D721Med (cell line): ENCODE measurements at regions not wholly inside any gene's neighbourhood (a gene's known extent, or its start where the extent isn't known, plus 50 kb on each side); places are given as distances from the start of the nearest gene placed in this dataset.
"Not testable (repeated sequence)": the region's sequence is repeated elsewhere in the genome, so short reads cannot be mapped to it uniquely, and the experiment has no call there.

Experiments
- DNase-seq: peaks from one replicate; pipeline ENCODE4 v3.0.0; 2011; ENCODE audit warnings: low spot score; ENCODE audit not compliant: insufficient read length
- FAIRE-seq: peaks from 2 replicates; lab custom pipeline; 2011; peaks lifted over from hg19 to GRCh38; lab: Jason Lieb, UNC
- TF ChIP-seq, protein P1 (sequence below): IDR thresholded peaks from 2 replicates; pipeline ENCODE4 v1.5.1; 2012; ENCODE audit warnings: mild to moderate bottlenecking, control low read depth; ENCODE audit not compliant: insufficient read depth; ENCODE audit errors: missing control alignments

DNA sequence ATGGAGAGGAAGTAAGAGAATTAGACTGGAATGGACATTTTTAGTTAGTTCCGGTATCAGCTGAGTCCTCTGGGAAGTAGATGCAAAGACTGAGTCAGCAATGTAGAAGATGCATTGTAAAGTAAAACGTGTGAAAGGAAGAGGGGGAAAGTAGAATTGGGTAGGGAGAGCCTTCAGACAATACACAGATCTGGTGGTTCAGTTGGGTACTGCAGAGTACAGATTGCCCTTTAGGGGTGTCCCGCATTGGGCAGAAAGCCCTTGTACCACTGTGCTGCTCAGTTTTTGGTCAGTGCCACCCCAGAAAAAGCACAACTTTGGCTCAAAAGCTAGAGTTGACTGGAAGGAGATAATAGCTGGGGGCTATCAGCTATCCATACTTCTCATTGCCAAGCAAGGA is 247.4 kb downstream of the KBTBD8 start:
- TF ChIP-seq, protein P1, sequence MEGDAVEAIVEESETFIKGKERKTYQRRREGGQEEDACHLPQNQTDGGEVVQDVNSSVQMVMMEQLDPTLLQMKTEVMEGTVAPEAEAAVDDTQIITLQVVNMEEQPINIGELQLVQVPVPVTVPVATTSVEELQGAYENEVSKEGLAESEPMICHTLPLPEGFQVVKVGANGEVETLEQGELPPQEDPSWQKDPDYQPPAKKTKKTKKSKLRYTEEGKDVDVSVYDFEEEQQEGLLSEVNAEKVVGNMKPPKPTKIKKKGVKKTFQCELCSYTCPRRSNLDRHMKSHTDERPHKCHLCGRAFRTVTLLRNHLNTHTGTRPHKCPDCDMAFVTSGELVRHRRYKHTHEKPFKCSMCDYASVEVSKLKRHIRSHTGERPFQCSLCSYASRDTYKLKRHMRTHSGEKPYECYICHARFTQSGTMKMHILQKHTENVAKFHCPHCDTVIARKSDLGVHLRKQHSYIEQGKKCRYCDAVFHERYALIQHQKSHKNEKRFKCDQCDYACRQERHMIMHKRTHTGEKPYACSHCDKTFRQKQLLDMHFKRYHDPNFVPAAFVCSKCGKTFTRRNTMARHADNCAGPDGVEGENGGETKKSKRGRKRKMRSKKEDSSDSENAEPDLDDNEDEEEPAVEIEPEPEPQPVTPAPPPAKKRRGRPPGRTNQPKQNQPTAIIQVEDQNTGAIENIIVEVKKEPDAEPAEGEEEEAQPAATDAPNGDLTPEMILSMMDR, result no peak
- DNase-seq, result no peak
- FAIRE-seq, result no peak

DNA sequence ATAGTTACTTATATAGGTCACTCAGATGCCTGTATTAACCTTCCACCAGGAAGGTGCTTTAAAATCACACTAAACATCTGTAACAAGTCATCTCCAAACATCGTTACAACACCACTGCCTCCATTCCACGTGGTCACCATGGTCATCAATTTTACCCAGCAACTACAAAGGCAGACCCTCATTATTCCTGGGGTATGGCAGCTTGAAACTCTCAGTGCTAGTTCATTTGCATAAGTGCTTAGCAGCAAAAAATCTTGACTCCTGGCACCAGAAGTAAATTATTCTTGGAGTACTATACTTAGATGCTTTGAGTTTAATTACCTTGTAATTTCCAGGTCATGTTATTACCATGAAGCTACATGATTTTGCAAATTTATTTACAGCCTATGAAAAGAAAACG is 250.6 kb downstream of the KBTBD8 start:
- FAIRE-seq (no peak), DNase-seq (no peak)
- TF ChIP-seq, protein P1, result no peak

DNA sequence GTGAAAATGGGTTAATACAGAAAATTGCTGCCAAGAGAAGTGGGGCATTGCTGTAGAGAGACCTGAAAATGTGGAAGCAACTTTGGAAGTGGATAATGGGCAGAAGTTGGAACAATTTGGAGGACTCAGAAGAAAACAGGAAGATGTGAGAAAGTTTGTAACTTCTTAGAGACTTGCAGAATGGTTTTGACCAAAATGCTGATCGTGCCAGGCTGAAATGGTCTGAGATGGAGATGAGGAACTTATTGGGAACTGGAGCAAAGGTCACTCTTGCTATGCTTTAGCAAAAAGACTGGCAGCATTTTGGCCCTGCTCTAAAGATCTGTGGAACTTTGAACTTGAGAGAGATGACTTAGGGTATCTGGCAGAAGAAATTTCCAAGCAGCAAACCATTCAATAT is 254.8 kb downstream of the KBTBD8 start:
- not testable (repeated sequence) for FAIRE-seq, DNase-seq

DNA sequence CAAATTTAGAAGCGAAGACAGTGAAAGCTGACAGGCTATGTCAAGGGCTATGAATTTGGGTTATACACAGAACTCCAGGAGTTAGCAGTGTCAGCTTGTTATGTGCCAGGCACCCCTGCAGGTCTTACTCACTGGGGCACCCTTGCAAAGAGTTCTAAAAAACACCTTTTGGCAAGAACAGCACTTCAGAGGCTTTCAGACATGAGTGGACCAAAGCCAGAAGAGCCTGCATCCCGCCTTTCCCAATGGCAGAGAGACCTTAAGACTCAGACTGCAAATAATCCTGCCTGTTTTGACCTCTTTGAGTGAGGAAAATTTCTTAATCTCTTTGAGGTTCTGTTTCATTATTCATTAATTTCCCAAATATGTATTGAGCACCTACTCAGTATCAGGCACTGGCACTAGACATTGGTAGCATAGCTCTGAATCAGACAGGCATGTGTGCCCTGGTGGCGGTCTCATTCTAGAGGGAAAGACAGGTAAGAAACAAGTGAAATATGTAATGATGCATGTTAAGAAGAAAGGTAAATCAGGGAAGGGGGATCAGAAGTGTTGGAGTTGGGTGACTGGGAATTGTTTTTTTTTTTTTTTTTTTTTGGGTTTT is 280.0 kb downstream of the KBTBD8 start:
- DNase-seq, result no peak
- TF ChIP-seq, protein P1, result no peak
- FAIRE-seq, result no peak

DNA sequence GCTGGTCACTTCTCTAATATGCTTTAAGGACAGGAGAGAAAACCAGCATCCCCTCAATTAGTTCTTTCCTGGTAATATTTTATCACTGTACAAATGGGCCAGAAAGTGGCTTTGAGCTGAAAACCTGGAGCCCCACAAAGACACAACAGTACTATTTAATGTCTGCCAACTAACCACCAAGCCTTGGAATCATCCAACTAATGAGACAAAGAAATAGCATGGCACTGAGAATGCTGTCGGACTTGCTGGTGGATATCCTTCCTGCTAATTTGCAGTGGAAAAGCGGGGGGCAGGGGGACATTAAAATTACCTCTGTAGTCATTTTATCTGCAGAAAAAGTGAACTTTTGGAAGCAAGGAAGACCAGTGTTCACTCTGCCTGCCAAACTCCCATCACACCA is 288.5 kb downstream of the KBTBD8 start:
- TF ChIP-seq, protein P1, result no peak
- FAIRE-seq, result no peak
- no peak for DNase-seq

DNA sequence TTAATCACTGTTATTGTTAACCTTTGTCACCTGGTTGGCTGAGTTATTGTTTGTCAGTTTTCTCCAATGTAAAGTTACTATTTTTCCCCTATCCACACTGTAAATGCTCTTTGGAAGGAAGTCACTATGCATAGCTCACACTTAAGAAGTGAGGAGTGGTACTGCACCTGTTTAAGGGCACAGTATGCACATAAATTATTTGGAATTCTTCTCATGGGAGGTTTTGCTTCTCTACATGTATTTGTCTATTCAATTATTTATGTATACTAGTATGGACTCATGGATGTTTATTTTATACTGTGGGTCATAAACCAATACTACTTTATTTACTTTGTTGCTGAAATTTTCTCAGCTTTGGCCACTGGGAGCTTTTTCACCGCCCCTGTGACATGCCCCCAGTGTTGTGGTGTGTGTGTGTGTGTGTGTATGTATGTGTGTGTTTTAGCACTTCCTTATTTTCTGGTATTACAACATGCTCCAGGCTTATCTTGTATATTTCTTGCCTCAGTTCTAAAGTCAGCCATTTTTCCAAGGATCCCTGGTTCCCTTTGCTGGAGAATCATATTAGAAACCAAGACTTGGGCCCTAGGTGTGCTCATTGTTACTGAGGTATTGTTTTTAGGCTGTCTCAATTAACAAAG is 290.5 kb downstream of the KBTBD8 start:
- FAIRE-seq, result no peak
- no peak for DNase-seq
- TF ChIP-seq, protein P1, result no peak

DNA sequence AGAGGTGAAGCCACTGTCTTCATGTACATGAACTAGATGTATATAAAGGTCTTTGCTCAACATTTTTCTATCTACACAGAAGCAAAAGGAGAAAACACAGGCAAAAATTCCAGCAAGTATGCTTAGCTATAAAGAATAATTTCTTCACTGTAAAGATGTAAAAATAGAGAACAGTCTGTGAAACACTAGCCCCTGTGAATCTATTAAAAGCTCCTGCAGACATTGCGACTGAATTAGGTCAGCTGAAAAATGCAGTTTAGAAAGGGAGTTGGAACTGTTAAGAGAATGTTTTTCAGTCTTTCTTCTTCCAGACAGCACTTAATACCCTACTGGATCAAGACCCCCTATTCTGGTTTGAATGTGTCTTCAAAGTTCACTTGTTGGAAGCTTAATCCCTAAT is 291.5 kb downstream of the KBTBD8 start:
- FAIRE-seq (no peak), DNase-seq (no peak)
- TF ChIP-seq, protein P1, result no peak
